ENCODE measurements at regions not wholly inside any gene's neighbourhood (a gene's known extent, or its start where the extent isn't known, plus 50 kb on each side); places are given as distances from the start of the nearest gene placed in this dataset.
A peak's percentile ranks its signal among the peaks of the same experiment; 100 is the strongest.

GRCh38 chr9:107749787-107750444 lies 260.3 kb upstream of the KLF4 start:
- TF ChIP-seq POLR2AphosphoS5 (IDR thresholded peaks at IDR 0.05), result peak; percentile 90 to 97
- no peak for TF ChIP-seq CTCF (IDR thresholded peaks at IDR 0.05)
